HFFc6 (cell line): ENCODE measurements at regions not wholly inside any gene's neighbourhood (a gene's known extent, or its start where the extent isn't known, plus 50 kb on each side); places are given as distances from the start of the nearest gene placed in this dataset.

Experiments
- DNase-seq: peaks from one replicate; pipeline ENCODE4 v3.0.0-alpha.2; 2018
- H3K27ac Mint-ChIP-seq: 2 replicates; pipeline ENCODE4 v1.8.0; 2020; ENCODE audit warnings: mild to moderate bottlenecking, mixed read lengths
- H3K27me3 Mint-ChIP-seq: 2 replicates; pipeline ENCODE4 v1.8.0; 2021; ENCODE audit warnings: mild to moderate bottlenecking, moderate library complexity, mixed read lengths; ENCODE audit not compliant: insufficient read depth
- H3K36me3 Mint-ChIP-seq: 2 replicates; pipeline ENCODE4 v1.8.0; 2021; ENCODE audit warnings: low read depth, mixed read lengths
- H3K4me1 Mint-ChIP-seq: 2 replicates; pipeline ENCODE4 v1.8.0; 2020; ENCODE audit warnings: low read depth, mixed read lengths
- H3K4me3 Mint-ChIP-seq: 2 replicates; pipeline ENCODE4 v1.8.0; 2020; ENCODE audit warnings: mild to moderate bottlenecking, moderate library complexity, mixed read lengths
- H3K9me3 Mint-ChIP-seq: 2 replicates; pipeline ENCODE4 v1.8.0; 2020; ENCODE audit warnings: mild to moderate bottlenecking, mixed read lengths
- CTCF ChIP-seq: fragments of 200-600 bp; sonication (generic); IDR thresholded peaks from 2 replicates; pipeline ENCODE4 v1.5.0; 2021; ENCODE audit warnings: antibody characterized with exemption, mild to moderate bottlenecking

- Mint-ChIP-seq H3K27me3 (peaks cover 24% of the 10 kb centered on the region), H3K4me3 (no peak overlapping the region), H3K4me1 (no peaks in the 10 kb centered on the region; the same call in 1 of the 2 replicates), H3K9me3 (no peaks in the 10 kb centered on the region), H3K27ac (no peak overlapping the region), H3K36me3 (no peaks in the 10 kb centered on the region)
- DNase-seq: no peak
- TF ChIP-seq CTCF: no peak
Measured at GRCh38 chr20:51871943-51872342, 69.6 kb upstream of the SALL4 start.

GRCh38 chr20:51869002-51869401, 66.7 kb upstream of the SALL4 start:
- no peaks in the 10 kb centered on the region for H3K9me3 Mint-ChIP-seq
- H3K36me3 Mint-ChIP-seq: no peaks in the 10 kb centered on the region
- H3K27ac Mint-ChIP-seq: no peak overlapping the region
- H3K4me3 Mint-ChIP-seq: no peak overlapping the region
- DNase-seq: no peak
- no peaks in the 10 kb centered on the region for H3K4me1 Mint-ChIP-seq
- no peak for TF ChIP-seq CTCF
- peaks cover 30% of the 10 kb centered on the region for H3K27me3 Mint-ChIP-seq

GRCh38 chr20:51867251-51867650, 64.9 kb upstream of the SALL4 start:
- Mint-ChIP-seq H3K4me3 (no peak overlapping the region), H3K27me3 (peaks cover 22% of the 10 kb centered on the region), H3K4me1 (peaks cover 10% of the 10 kb centered on the region), H3K27ac (no peak overlapping the region), H3K36me3 (no peaks in the 10 kb centered on the region), H3K9me3 (no peaks in the 10 kb centered on the region)
- no peak for TF ChIP-seq CTCF
- DNase-seq: no peak

- peaks cover 12% of the 10 kb centered on the region for H3K27me3 Mint-ChIP-seq
- no peak for DNase-seq
- no peaks in the 10 kb centered on the region for H3K9me3 Mint-ChIP-seq
- H3K4me3 Mint-ChIP-seq: no peak overlapping the region
- no peaks in the 10 kb centered on the region for H3K36me3 Mint-ChIP-seq
- no peak for TF ChIP-seq CTCF
- no peak overlapping the region for H3K27ac Mint-ChIP-seq
- peaks cover 26% of the 10 kb centered on the region for H3K4me1 Mint-ChIP-seq
Measured at GRCh38 chr20:51864967-51865366, 62.6 kb upstream of the SALL4 start.

GRCh38 chr20:51862796-51863195, 60.5 kb upstream of the SALL4 start:
- H3K36me3 Mint-ChIP-seq: no peaks in the 10 kb centered on the region
- no peaks in the 10 kb centered on the region for H3K9me3 Mint-ChIP-seq
- H3K4me1 Mint-ChIP-seq: peaks cover 30% of the 10 kb centered on the region
- no peak for TF ChIP-seq CTCF
- H3K27me3 Mint-ChIP-seq: peaks cover 15% of the 10 kb centered on the region
- peak; percentile 73 for DNase-seq
- peak overlapping the region; percentile 67 for H3K4me3 Mint-ChIP-seq
- peak overlapping the region; percentile 54; the same call in 1 of the 2 replicates for H3K27ac Mint-ChIP-seq
